ENCODE measurements at regions not wholly inside any gene's neighbourhood (a gene's known extent, or its start where the extent isn't known, plus 50 kb on each side); places are given as distances from the start of the nearest gene placed in this dataset.

- TF ChIP-seq CTCF (IDR thresholded peaks at IDR 0.05; ENCODE audit: poor library complexity, severe bottlenecking), result no peak
- TF ChIP-seq RAD21 (conservative IDR thresholded peaks at IDR 0.05), result no peak
- no peak for TF ChIP-seq REST (IDR thresholded peaks at IDR 0.05; ENCODE audit: borderline replicate concordance)
These were observed 1325.0 kb downstream of the XPNPEP1 start for GRCh38 chr10:108598320-108598695.
